Hematopoietic multipotent progenitor cell (in vitro differentiated cells): ENCODE measurements at regions not wholly inside any gene's neighbourhood (a gene's known extent, or its start where the extent isn't known, plus 50 kb on each side); places are given as distances from the start of the nearest gene placed in this dataset.

Experiments used
- DNase-seq, 3 donors: peaks; one replicate each; pipeline ENCODE4 v3.0.0-alpha.2; 2011 to 2015; ENCODE audit warnings: low read depth in 2 of 3, low spot score in 2 of 3

DNA sequence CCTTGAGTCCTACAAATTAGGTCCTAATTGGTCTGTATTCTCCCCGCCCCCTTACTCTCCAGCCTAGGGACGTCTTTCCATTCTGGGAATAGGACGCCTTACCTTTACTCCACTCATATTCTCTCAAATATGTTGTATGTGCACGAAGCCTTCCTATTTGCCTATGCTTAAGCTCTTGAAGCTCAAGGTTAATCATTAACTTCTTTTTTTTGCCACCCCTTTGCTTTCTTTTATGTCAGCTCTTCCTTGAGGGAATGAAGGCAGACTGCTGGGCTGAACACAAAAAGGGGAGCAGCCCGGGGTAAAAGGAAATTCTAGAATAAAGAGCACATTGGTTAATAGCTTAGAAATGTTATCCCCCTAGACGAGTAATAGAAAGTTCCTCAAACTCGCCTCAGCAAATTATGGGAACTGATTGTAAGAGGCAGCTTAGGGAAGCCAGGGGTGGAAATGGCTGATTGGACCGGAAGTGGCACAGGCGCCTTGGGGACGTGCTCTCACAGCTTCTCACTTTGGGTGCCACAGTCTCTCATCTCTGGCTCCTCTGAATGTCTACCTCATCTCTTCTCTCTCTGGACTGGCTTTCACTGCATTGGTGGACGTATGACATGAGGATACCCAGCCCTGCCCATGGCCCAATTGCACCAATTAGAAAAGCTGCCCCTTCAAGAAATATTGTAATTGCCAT, 122.3 kb upstream of the IL12B start:
- no peak for DNase-seq

DNA sequence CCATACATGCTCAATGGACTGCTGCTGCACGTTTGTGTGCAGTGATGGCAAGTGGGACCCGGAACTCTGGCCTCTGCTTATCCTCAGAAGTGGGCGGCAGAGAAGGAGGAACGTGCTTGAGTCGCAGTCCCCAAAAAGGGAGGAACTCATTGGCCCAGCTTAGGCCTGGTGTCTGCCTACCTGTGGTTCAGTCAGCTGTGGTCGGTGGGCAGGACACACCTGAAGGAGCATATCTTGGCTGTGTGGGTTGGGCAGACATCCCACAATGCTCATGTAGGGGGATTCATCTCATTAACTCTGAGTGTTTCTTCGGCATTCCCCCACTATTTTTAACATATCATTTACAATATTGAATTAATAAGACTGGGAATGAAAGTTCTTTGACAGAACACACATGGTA, 122.9 kb upstream of the IL12B start:
- no peak for DNase-seq

- DNase-seq = no peak
Measured at GRCh38 chr5:159456261-159456660, 126.0 kb upstream of the IL12B start.

- peak in 1 of 3 donors; percentile 9 for DNase-seq
Measured at GRCh38 chr5:159456722-159457465, 126.6 kb upstream of the IL12B start.

DNA sequence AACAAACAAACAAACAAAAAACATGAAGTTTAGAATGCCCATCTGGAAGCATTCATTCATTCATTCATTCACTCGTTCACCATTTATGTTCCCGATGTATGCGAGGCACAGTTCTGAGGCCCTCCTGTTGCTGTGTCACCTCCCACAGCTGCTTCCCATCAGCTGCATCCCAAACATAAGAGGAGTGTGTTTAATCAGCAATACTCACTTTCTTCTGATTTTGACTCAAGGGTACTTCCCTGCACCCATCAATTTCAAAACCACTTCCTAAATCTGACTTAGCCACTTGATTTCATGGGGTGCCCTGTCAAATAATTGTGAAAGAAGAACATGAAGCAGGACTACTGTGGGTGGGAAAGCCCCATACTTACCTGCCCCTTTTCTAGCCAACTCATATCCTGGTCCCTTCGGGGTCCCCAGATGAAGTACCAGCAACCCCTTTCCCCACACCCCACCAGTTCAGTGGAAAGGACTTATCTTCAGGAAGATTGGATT, 128.0 kb upstream of the IL12B start:
- DNase-seq = peak in 2 of 3 donors; percentile 17 to 29

DNA sequence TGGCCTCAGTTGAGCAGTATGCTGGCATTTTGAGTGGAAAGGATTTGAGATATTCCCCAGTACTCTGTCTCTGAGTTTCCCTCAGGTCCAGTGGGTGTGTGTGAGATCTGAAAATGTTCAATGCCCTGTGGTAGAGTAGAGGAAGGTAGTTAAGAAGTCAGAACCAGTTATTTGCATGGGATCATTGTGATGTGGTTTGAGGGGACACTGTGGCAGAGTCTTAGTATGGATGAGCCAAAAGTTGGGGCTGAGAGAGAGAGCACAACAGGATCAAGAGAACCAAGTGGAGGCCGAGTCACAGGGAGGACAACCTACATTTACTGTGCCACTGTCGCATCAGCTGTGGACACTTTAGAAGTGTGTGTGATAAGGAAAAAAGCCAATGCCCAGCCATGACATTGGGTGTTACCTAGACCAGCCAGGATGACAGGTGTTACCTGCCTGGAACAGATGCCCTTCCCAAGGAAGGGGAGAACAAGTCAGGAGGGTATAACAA, 128.9 kb upstream of the IL12B start:
- no peak for DNase-seq

- peak in 2 of 3 donors; percentile 32 to 59 for DNase-seq
Measured at GRCh38 chr5:159459951-159460538, 129.8 kb upstream of the IL12B start.

GRCh38 chr5:159463590-159464321, 133.5 kb upstream of the IL12B start:
- no peak for DNase-seq

DNA sequence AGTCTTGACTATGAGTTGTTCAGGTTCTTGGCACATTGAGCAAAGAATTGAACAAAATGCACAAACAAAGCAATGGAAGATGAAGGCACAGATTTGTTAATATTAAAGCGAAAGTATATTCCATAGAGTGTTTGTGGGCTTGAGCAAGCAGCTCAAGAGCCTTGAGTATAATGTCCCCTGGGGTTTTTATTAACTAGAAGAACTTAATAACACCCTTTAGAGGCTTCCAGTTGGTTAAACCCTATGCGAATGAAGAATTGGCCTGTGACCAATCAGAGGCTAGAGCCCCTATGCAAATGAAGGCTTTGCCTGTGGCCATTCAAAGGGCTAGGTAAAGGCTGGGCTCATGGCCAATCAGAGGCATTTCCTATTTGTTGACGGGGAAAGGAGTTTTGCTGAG, 135.3 kb upstream of the IL12B start:
- DNase-seq = no peak

- DNase-seq = no peak
Measured at GRCh38 chr5:159467666-159468065, 137.4 kb upstream of the IL12B start.

DNA sequence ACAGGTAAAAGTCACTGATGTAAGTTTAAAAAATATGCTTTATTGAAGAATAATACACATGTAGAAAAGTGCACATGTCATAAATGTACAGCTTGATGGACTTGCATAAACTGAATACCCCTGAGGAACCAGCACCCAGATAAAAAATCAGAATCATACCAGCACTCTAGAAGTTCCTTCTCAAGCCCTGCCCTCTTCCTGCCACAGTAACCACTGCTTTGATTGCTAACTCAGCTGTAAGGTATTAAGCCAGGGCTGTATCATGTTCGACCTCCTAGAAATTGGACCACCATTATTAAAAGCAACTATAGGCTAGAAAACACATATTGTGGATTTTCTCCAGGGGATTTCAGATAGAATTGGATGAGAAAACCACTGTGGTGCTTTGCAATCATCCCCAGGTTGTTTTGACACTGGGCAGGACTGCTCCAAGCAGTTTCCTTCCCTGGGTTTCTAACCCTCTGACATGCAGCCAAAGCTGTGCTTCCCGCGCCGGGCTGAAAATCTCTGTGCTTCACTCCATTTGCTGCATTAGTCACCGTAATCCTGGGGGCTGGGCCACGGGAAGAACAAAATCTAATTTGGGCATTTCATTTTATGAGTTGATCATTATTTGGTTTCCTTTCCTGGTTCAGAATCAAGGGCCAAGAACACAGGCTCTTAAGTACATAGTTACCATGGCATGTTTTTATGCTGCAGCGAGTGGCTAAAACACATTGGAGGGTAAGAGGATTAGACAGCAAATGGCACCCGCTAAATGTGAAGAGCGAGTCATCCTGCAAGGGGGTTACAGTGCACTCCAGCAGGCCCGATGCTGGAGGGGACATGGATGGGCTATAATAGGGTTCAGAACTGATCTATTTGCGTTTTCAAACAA, 139.4 kb upstream of the IL12B start:
- DNase-seq = peak in 2 of 3 donors; percentile 34 to 69

DNA sequence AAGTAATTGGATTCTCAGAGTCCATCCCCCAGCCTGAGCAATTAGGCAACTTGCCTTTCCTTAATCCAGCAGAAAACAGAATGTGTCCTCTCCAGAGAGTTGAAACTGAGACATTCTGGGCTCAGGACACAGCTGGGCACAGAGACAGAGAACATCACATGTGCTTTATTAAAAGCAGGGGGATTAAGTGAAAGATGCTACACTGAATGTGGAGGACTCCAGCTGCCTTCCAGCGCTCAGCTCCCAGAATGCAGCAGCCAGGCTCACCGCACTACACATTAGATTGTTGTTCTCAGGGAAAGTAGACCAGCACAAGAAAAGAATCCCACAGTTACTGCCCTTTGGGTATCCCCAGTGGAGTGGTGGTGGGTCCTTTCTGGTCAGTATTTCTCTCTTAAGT, 141.6 kb upstream of the IL12B start:
- DNase-seq = no peak

- DNase-seq = no peak
Measured at GRCh38 chr5:159475026-159475425, 144.7 kb upstream of the IL12B start.

GRCh38 chr5:159478950-159479349, 148.7 kb upstream of the IL12B start:
- peak in 1 of 3 donors; percentile 19 for DNase-seq

GRCh38 chr5:159480849-159481248, 150.6 kb upstream of the IL12B start:
- no peak for DNase-seq

GRCh38 chr5:159481751-159482150, 151.5 kb upstream of the IL12B start:
- no peak for DNase-seq

DNA sequence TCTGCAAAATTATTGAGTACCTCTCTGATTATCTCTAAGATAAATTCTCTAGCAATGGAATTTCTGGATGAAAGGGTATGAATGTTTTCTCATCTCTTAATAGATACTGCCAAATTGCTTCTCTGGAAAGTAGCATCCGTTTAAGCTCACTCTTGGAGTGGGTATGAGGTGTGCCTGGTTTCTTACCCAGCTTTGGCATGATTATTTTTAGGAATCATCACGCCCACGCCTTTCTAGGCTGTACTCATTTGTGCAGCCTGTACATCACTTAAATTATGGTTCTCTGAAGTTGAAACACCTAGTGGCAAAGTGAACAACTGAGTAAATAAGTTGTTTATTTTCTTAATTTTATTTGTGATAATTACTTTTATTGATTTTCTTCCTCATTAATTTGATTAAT, 156.5 kb upstream of the IL12B start:
- DNase-seq = no peak

DNA sequence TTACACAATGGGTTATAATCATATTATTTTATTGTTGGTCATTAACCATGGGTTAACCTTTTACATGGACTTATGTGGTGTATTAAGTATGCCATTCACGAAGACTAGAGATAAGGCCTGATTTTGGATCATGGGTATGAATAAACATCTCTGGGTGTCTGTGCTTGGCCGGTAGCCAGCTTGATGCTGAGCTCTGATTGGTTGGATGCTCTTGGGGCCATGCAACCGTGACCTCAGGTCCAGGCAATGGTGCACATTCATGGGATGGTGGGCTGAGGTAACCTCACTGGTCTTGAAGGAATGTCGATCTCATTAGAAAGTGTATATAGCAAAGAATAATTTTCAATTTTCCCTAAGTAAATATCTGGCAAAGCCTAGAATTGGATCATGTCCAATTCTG, 158.2 kb upstream of the IL12B start:
- DNase-seq = no peak

DNA sequence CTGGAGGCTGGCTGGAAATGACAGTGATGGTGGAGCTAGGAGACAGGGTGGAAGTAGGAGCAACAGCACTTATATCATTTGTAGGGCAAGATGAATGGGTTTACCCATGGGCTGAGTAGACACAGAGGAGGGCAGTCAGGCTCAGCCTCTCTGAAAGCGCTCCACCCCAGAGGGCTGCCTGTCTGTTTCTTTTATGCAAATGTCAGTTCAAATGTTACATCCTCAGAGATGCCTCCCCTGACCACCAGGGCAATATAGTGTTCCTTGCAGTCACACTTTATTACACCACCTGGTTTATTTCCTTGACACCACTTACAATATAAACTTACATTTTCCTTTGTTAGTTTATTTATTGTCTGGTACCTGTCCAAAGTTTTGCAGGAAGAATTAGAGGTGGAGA, 159.5 kb upstream of the IL12B start:
- no peak for DNase-seq

DNA sequence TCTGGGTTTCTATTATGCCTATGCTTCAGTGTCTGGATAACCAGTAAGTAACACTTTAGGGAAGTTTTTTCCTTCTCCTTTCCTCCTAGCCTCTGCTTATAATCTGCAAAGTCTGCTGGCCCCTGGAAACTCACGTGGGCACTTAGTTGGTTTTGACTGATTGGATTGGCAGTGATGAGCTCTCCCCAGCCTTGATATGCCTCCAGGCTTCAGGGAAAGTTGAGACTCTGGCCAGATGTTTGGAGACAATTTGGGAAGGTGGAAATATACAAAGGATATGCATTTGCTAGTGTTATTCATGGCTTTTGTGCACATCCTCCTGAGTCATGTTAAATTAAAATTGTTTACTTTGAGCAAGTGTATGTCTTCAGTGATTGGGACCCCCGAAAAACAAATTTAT, 160.2 kb upstream of the IL12B start:
- no peak for DNase-seq
